Neural progenitor cell (in vitro differentiated cells): ENCODE measurements at regions not wholly inside any gene's neighbourhood (a gene's known extent, or its start where the extent isn't known, plus 50 kb on each side); places are given as distances from the start of the nearest gene placed in this dataset.

Source experiments
- EZH2 ChIP-seq: fragments of 200-600 bp; sonication (generic); IDR thresholded peaks from 2 replicates; pipeline ENCODE4 v1.6.1; 2017; ENCODE audit warnings: antibody characterized with exemption, mild to moderate bottlenecking, moderate library complexity
- EZH2phosphoT487 ChIP-seq: fragments of 200-600 bp; sonication (generic); IDR thresholded peaks from 2 replicates; pipeline ENCODE4 v1.6.1; 2017; ENCODE audit warnings: antibody characterized with exemption
- TF ChIP-seq, protein P1 (sequence below): fragments of 200-600 bp; sonication (generic); IDR thresholded peaks from 2 replicates; pipeline ENCODE4 v1.5.1; 2017; ENCODE audit warnings: antibody characterized with exemption, mild to moderate bottlenecking

GRCh38 chr7:25456467-25457171 is 228.3 kb upstream of the NPVF start:
- TF ChIP-seq, protein P1, sequence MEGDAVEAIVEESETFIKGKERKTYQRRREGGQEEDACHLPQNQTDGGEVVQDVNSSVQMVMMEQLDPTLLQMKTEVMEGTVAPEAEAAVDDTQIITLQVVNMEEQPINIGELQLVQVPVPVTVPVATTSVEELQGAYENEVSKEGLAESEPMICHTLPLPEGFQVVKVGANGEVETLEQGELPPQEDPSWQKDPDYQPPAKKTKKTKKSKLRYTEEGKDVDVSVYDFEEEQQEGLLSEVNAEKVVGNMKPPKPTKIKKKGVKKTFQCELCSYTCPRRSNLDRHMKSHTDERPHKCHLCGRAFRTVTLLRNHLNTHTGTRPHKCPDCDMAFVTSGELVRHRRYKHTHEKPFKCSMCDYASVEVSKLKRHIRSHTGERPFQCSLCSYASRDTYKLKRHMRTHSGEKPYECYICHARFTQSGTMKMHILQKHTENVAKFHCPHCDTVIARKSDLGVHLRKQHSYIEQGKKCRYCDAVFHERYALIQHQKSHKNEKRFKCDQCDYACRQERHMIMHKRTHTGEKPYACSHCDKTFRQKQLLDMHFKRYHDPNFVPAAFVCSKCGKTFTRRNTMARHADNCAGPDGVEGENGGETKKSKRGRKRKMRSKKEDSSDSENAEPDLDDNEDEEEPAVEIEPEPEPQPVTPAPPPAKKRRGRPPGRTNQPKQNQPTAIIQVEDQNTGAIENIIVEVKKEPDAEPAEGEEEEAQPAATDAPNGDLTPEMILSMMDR, result no peak
- TF ChIP-seq EZH2 (no peak), EZH2phosphoT487 (no peak)
